ENCODE measurements at regions not wholly inside any gene's neighbourhood (a gene's known extent, or its start where the extent isn't known, plus 50 kb on each side); places are given as distances from the start of the nearest gene placed in this dataset.
"Not testable (repeated sequence)": the region's sequence is repeated elsewhere in the genome, so short reads cannot be mapped to it uniquely, and the experiment has no call there.

- no TSS peak for BruUV-seq (replicated peaks)
- Histone ChIP-seq H3K27ac (ENCODE audit: low read depth, low read length) (no peak overlapping the region), H3K4me3 (replicated peaks in 1 of 2; ENCODE audit: low read depth in 1 of 2, low read length in 2 of 2) (no peak overlapping the region), H3K4me2 (ENCODE audit: low read length) (no peak overlapping the region), H3K9ac (ENCODE audit: low read length) (no peak overlapping the region), H3K9me3 (ENCODE audit: control insufficient read depth in 1 of 2, insufficient read depth in 1 of 2, low read depth in 1 of 2, low read length in 2 of 2) (no peaks in the 10 kb centered on the region; a peak in 1 of 4 replicates), H3K27me3 (ENCODE audit: insufficient read depth, low read length) (no peaks in the 10 kb centered on the region), H4K20me1 (ENCODE audit: insufficient read depth) (no peaks in the 10 kb centered on the region), H3K9me2 (ENCODE audit: insufficient read depth) (no peaks in the 10 kb centered on the region), H2AFZ (ENCODE audit: low read depth, low read length, poor library complexity, severe bottlenecking) (no peak overlapping the region), H3K79me2 (ENCODE audit: insufficient read depth, low read length) (no peaks in the 10 kb centered on the region), H3K4me1 (ENCODE audit: control insufficient read depth in 1 of 2, insufficient read depth in 2 of 2, low read length in 2 of 2) (no peaks in the 10 kb centered on the region), H3K36me3 (ENCODE audit: control insufficient read depth in 1 of 2, insufficient read depth in 2 of 2, low read length in 2 of 2) (no peaks in the 10 kb centered on the region)
- TF ChIP-seq CTCF (IDR thresholded peaks at IDR 0.05 in 2 of 3, conservative IDR thresholded peaks at IDR 0.05 in 1 of 3; ENCODE audit: borderline replicate concordance in 1 of 3, insufficient read depth in 1 of 3, low read depth in 2 of 3, low read length in 2 of 3) (peak in 2 of 3 experiments; percentile 62 to 65; a peak in 4 of 6 replicates), CEBPB (IDR thresholded peaks at IDR 0.05; ENCODE audit: low read depth) (no peak)
- DNase-seq (ENCODE audit: low read depth, low spot score) (peak; percentile 26), ATAC-seq (peak; percentile 85)
- ChIA-PET POLR2A (no interaction called here), RAD21 (ENCODE audit: low non-redundant PET in 1 of 2, low total read pairs in 2 of 2, uncharacterized antibody in 2 of 2, unreplicated experiment in 2 of 2) (interaction anchor here in 1 of 2 experiments (0.7 kb wide), 1 partner anchor 73 kb away, joined by 4 read pairs; no protein-coding TSS in a partner anchor), CTCF (interaction anchor here (0.9 to 1.5 kb wide), 6 partner anchors 11 to 75 kb away, joined by 3 to 16 read pairs (median 4); no protein-coding TSS in a partner anchor)
- intact Hi-C loops (cut with micrococcal nuclease): loop anchor here (2.0 to 10.0 kb wide), 2 partner anchors 74 to 474 kb away; no protein-coding TSS in a partner anchor
Measured at GRCh38 chr13:61880578-61881283, 465.1 kb upstream of the PCDH20 start.

- BruUV-seq (replicated peaks); H4K20me1 ChIP-seq (ENCODE audit: insufficient read depth); H3K4me1 ChIP-seq (ENCODE audit: control insufficient read depth in 1 of 2, insufficient read depth in 2 of 2, low read length in 2 of 2); POLR2A ChIA-PET; H2AFZ ChIP-seq (ENCODE audit: low read depth, low read length, poor library complexity, severe bottlenecking); DNase-seq (ENCODE audit: low read depth, low spot score); H3K79me2 ChIP-seq (ENCODE audit: insufficient read depth, low read length); H3K27ac ChIP-seq (ENCODE audit: low read depth, low read length); H3K4me2 ChIP-seq (ENCODE audit: low read length); H3K27me3 ChIP-seq (ENCODE audit: insufficient read depth, low read length); intact Hi-C loops (cut with micrococcal nuclease); CTCF ChIA-PET; ATAC-seq; RAD21 ChIA-PET (ENCODE audit: low non-redundant PET in 1 of 2, low total read pairs in 2 of 2, uncharacterized antibody in 2 of 2, unreplicated experiment in 2 of 2); H3K36me3 ChIP-seq (ENCODE audit: control insufficient read depth in 1 of 2, insufficient read depth in 2 of 2, low read length in 2 of 2); H3K9ac ChIP-seq (ENCODE audit: low read length); H3K4me3 ChIP-seq (replicated peaks in 1 of 2; ENCODE audit: low read depth in 1 of 2, low read length in 2 of 2); H3K9me2 ChIP-seq (ENCODE audit: insufficient read depth); H3K9me3 ChIP-seq (ENCODE audit: control insufficient read depth in 1 of 2, insufficient read depth in 1 of 2, low read depth in 1 of 2, low read length in 2 of 2): not testable (repeated sequence)
Measured at GRCh38 chr13:61878565-61878964, 462.9 kb upstream of the PCDH20 start.

Measured in HCT116 (cell line).